NCI-H2081 (cell line): ENCODE measurements at regions not wholly inside any gene's neighbourhood (a gene's known extent, or its start where the extent isn't known, plus 50 kb on each side); places are given as distances from the start of the nearest gene placed in this dataset.

Source experiments
- DNase-seq, 2 experiments: peaks; one replicate each; lab custom pipeline; 2025; lab: John Stamatoyannopoulos, UW

GRCh38 chr21:27173053-27173452 lies 206.2 kb upstream of the ADAMTS5 start:
- no peak for DNase-seq

GRCh38 chr21:27171707-27172106 lies 204.8 kb upstream of the ADAMTS5 start:
- no peak for DNase-seq

- DNase-seq = no peak
Observed at GRCh38 chr21:27168084-27168483, 201.2 kb upstream of the ADAMTS5 start.

GRCh38 chr21:27164208-27165177 lies 197.6 kb upstream of the ADAMTS5 start:
- DNase-seq = no peak

GRCh38 chr21:27158967-27159366 lies 192.1 kb upstream of the ADAMTS5 start:
- DNase-seq = no peak

- DNase-seq = no peak
Observed at GRCh38 chr21:27157097-27157496, 190.2 kb upstream of the ADAMTS5 start.

- DNase-seq = no peak
Observed at GRCh38 chr21:27156666-27157065, 189.8 kb upstream of the ADAMTS5 start.

GRCh38 chr21:27155130-27155500 lies 188.2 kb upstream of the ADAMTS5 start:
- DNase-seq = no peak

GRCh38 chr21:27154451-27155129 lies 187.7 kb upstream of the ADAMTS5 start:
- no peak for DNase-seq

GRCh38 chr21:27152996-27153395 lies 186.1 kb upstream of the ADAMTS5 start:
- no peak for DNase-seq

GRCh38 chr21:27149034-27149433 lies 182.1 kb upstream of the ADAMTS5 start:
- DNase-seq = no peak

GRCh38 chr21:27146268-27146667 lies 179.4 kb upstream of the ADAMTS5 start:
- DNase-seq = no peak

- no peak for DNase-seq
Observed at GRCh38 chr21:27145134-27145798, 178.4 kb upstream of the ADAMTS5 start.

- DNase-seq = no peak
Observed at GRCh38 chr21:27143476-27143875, 176.6 kb upstream of the ADAMTS5 start.

- no peak for DNase-seq
Observed at GRCh38 chr21:27139526-27139925, 172.6 kb upstream of the ADAMTS5 start.

GRCh38 chr21:27134516-27134915 lies 167.6 kb upstream of the ADAMTS5 start:
- DNase-seq = no peak

GRCh38 chr21:27132266-27132665 lies 165.4 kb upstream of the ADAMTS5 start:
- no peak for DNase-seq

GRCh38 chr21:27130154-27130553 lies 163.3 kb upstream of the ADAMTS5 start:
- DNase-seq = no peak

- DNase-seq = no peak
Observed at GRCh38 chr21:27129694-27130093, 162.8 kb upstream of the ADAMTS5 start.

- no peak for DNase-seq
Observed at GRCh38 chr21:27129215-27129614, 162.3 kb upstream of the ADAMTS5 start.

- DNase-seq = no peak
Observed at GRCh38 chr21:27126140-27126539, 159.3 kb upstream of the ADAMTS5 start.

- no peak for DNase-seq
Observed at GRCh38 chr21:27122686-27123085, 155.8 kb upstream of the ADAMTS5 start.

- no peak for DNase-seq
Observed at GRCh38 chr21:27114111-27114510, 147.2 kb upstream of the ADAMTS5 start.
